HG03103 (cell line): ENCODE measurements at regions not wholly inside any gene's neighbourhood (a gene's known extent, or its start where the extent isn't known, plus 50 kb on each side); places are given as distances from the start of the nearest gene placed in this dataset.

ENCODE experiments used
- ATAC-seq: cut with Tn5 transposase; IDR thresholded peaks from one replicate; pipeline ENCODE4 v1.9.1; 2021; ENCODE audit warnings: low read depth; ENCODE audit not compliant: unreplicated experiment

GRCh38 chr4:13190093-13190721 is 293.9 kb downstream of the RAB28 start:
- ATAC-seq: no peak

GRCh38 chr4:13184199-13184598 is 299.9 kb downstream of the RAB28 start:
- no peak for ATAC-seq

GRCh38 chr4:13182133-13182532 is 302.0 kb downstream of the RAB28 start:
- ATAC-seq: no peak

DNA sequence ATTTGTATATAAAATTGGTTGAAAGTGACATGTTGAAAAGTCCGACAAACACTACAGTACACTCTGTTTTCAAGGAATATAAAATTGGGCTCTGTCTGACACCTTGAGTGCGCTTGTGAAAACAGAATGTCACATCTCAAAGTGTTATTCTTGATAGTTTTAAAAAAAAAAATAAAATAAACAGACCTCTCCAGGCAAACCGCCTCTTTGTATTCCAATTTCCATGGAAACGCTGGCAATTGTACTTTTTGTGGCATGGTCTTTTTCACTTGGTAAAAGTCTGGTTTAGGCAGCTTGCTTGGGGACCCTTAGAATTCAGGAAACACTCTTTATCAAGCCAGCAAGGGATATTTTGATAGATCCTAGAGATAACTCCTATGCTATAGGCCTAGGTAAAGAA is 302.5 kb downstream of the RAB28 start:
- ATAC-seq: no peak

DNA sequence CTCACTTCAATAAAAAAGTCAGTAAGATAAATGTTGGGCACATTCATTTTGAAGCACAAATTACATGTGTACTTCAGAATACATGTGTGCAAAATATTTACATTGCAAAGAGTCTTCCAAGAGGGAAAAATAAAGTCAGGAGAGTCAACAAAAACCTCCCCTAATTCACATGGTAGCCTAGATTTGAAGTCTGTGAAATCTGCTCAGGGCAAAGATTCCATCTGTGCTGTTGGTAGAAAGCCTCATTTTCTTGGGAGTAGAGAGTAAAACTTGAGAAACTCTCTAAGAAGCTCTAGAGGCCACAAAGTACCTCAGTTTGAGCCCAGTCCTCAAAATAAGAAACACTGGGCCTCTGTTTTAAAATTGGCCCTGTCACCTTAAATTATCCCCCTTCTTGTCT is 303.4 kb downstream of the RAB28 start:
- no peak for ATAC-seq

GRCh38 chr4:13178621-13179020 is 305.5 kb downstream of the RAB28 start:
- ATAC-seq: no peak

DNA sequence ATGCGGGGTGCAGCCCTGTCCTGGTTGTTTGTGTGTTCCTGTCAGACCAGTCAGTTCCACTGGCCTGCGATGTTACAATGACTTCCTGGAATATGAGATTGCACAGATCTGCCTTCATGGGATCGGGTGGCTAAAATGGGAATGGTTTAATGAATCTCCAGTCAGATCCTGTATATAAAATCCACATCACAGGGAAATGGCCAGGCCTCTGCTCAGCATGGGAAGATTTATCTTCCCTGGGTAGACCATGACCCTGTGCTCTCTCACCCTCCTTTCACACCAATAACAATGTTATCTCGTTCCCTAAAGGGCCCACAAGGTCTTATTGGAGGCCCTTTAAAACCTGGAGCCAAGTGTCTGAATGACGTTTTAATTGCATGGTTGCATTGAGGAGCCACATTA is 307.4 kb downstream of the RAB28 start:
- no peak for ATAC-seq

GRCh38 chr4:13174926-13175325 is 309.2 kb downstream of the RAB28 start:
- ATAC-seq: no peak

DNA sequence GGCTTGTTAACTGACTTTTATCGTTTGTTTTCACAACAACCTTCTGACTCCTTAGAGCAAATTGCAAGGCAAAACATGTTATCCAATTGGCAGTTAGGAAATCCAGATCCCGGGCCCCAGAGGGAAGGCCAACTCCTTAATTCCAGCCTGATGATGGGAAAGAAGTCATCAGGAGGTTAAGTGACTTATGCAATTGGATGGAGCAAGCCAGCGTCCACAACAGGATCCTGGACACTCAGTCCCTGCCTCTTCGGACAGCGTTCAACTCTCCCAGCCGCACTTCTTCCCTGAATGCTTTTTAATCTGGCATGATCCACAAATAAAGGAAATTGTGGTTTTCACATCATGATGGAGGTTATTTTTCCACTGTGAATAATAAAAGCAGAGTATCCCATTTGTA is 310.1 kb downstream of the RAB28 start:
- ATAC-seq: no peak

DNA sequence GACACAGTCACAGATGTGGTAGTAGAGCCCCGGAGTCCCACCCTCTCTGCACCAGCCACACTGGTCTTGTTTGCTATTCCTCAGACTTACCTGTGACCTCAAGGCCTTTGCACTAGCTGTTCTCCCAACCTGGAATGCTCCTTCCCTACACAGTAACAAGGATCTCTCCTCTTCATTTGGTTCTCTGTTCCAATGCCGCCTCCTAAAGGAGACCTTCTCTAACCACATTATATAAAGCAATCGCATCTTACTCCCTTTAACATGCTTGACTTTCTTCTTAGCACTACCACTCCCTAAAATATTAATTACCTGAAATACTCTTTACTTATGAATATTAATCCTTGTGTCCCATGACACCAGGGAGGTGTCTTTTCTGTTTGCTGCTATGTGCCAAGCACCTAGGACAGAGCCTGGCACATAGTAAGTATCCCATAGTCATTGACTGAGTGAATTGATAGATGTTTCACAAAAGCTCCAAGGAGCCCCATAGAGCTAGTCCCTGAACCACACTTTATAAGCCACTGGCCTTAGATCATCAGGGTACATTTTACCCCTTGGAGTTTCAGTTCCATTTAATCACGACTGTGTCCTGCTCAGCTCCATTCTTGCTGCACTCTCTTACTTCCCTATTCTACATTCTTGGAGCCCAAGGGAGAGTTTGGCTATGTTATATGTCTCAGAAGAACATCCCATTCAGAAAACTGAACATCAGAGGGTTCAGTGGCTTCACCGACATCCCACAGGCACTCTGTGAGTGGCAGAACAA is 312.7 kb downstream of the RAB28 start:
- no peak for ATAC-seq

GRCh38 chr4:13169731-13170525 is 314.2 kb downstream of the RAB28 start:
- no peak for ATAC-seq

- ATAC-seq: no peak
Observed at GRCh38 chr4:13168326-13168725, 315.8 kb downstream of the RAB28 start.

- ATAC-seq: no peak
Observed at GRCh38 chr4:13166214-13166613, 317.9 kb downstream of the RAB28 start.

- no peak for ATAC-seq
Observed at GRCh38 chr4:13164783-13165331, 319.3 kb downstream of the RAB28 start.

GRCh38 chr4:13162886-13163285 is 321.3 kb downstream of the RAB28 start:
- ATAC-seq: no peak

DNA sequence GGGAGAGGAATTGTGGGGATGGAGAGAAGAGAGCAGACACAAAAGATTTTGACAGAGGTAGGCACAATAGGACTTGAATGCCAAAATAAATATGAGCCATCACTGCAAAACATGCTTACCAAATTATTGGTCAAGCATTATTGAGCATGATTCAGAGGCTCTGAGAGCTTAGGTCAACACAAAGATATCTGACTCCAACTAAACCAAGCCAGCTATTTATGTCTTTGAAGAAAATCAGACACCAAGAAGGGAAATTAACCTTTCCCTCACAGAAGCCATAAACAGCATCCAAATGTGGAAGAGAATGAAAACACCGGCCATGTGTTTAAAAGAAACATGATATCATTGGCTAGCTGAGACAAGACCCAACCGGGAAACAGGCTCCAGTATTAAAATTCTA is 323.2 kb downstream of the RAB28 start:
- no peak for ATAC-seq

- no peak for ATAC-seq
Observed at GRCh38 chr4:13159041-13159620, 325.0 kb downstream of the RAB28 start.

GRCh38 chr4:13151194-13151593 is 332.9 kb downstream of the RAB28 start:
- no peak for ATAC-seq

GRCh38 chr4:13143222-13144070 is 340.7 kb downstream of the RAB28 start:
- ATAC-seq: no peak

DNA sequence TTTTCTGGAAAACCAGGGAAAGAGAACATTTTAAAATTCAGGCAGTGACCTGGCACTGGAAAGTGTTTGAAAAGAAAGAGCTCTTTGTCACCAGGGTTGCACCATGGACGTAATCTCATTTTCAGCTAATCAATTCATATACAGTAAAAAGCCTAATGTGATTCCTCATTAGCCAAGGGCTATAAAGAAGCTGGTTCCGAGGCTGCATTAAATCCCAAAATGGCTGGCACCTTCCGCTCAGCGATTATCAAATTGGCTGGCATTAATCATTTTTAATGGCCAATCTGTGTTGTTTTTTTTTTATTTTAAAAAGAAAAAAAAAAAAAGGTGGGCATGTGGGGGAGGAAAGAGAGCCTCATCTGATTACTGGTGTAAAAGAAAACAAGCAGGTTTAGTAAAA is 341.4 kb downstream of the RAB28 start:
- ATAC-seq: no peak
